GM18517 (cell line): ENCODE measurements at regions not wholly inside any gene's neighbourhood (a gene's known extent, or its start where the extent isn't known, plus 50 kb on each side); places are given as distances from the start of the nearest gene placed in this dataset.
"Not testable (repeated sequence)": the region's sequence is repeated elsewhere in the genome, so short reads cannot be mapped to it uniquely, and the experiment has no call there.

Experiments used
- ATAC-seq: cut with Tn5 transposase; IDR thresholded peaks from one replicate; pipeline ENCODE4 v1.9.1; 2021; ENCODE audit warnings: mild to moderate bottlenecking, moderate library complexity; ENCODE audit not compliant: unreplicated experiment

DNA sequence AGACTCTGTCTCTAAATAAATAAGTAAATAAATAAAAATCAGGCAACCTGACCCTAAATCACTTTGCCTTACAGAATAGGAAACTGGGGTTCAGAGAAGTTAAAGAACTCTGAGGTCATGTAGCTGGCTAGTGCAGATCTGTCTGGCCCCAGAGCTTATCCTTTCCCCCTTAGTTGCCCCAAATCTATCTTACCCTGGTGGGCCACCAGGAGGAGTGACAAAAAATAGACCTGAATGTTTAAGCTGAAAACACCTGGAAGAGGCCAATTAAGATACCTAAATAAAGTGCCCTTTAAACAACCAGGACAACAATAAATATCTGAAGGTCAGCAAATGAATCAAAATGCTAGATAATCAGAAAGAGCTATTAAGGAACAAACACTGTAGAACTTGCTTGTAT is 59.7 kb downstream of the TEX35 start:
- no peak for ATAC-seq

DNA sequence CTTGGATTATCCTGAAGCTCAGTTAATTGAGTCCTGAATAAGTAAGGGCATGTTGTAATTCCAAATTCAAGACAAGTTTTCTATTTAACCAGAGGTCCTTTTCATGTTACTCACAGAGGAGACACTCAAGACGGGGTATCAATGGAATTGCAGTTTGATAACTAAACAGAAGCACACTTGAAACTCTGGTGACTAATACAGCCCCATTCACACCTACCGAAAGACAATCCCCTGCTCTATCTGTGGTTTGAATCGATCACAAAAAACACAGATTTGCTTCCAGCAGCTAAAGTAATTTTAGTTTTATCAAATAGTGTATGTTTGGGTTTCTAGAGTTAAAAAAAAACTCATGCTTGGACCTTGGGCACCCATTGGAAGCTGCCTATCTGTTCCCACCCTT is 60.4 kb downstream of the TEX35 start:
- peak; percentile 76 for ATAC-seq

DNA sequence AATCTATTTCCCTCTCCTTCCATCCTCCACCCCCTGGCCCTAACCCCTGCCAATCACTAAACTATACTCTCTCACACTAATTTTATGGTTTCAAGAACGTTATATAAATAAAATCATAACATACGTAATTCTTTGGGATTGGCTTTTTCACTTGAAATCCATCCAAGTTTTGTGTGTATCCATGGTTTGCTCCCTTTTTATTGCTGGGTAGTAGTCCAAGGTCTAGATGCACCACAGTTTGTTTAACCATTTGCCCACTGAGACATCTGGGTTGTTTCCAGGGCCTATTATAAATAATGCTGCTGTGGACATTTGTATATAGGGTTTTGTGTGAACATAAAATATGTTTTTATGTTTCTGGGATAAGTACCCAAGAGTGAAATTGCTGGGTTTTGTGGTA is 61.4 kb downstream of the TEX35 start:
- ATAC-seq: no peak

DNA sequence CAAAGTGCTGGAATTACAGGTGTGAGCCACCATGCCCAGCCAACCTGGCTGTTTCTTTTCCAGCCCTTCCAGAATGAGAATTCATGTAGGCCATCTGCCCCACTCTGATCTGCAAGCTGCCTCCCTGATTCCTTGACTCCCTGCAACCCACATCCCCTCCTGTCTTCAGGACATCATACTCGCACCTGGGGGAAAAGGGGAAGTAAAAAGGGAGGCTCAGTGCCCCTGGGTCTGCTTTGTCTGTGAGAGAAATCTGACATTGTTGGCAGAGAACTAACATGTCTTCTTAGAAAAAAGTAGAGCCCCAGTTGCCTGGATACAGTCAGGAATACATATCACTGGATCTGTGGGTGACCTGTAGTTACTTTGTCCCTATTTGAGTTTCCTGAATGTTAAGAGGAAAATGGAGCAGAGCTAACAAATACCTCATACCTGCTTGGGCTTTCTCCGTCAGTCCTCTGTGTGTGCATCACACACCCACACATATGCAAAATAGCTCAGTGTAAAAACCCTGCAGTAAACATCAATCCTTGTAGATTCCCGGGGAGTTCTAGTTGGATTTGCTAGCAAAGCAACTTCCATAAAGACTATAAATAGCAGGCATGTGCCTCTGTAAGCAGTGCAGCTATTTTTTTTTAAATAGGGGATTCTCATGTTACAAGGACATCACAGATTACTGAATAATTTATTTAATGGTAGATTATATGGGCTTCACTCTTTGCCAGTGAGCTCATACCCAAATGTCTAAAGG is 62.9 kb downstream of the TEX35 start:
- peak; percentile 38 for ATAC-seq

DNA sequence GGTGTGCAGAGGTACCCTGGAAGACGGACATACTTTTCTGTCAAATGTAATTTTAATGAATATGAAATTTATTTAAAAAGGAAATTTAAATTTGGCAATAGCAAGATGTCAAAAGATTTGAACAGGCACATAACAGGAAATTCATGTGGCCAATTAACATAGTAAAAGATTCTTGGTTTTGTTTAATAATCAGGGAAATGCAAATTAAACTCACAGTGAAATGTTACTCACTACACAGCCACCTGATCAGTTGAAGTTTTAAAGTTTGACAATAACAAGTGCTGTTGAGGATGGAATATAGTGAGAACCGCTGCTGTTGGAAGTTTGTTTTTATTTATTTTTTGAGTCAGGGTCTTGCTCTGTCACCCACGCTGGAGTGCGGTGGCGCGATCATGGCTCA is 63.9 kb downstream of the TEX35 start:
- no peak for ATAC-seq

- no peak for ATAC-seq
Observed at GRCh38 chr1:178577882-178578281, 65.0 kb downstream of the TEX35 start.

DNA sequence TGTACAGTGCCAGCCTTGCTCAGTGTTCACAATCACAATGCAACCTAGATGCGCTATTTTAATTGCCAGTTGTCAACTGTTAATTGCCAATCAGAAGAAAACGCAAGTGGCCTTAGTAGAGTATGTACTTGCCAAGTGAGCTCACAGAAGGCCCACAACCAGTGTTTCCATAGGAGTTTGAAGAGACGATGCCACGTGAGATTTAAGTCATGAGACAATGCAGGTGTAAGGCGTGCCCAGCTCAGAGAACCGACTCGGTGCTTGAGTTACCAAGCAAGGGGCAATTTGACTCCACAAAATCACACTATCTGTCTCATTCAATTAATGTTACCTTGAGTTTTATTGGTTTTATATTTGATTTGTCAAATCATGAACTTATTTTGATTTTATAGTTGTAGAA is 65.6 kb downstream of the TEX35 start:
- no peak for ATAC-seq

- no peak for ATAC-seq
Observed at GRCh38 chr1:178579095-178579494, 66.2 kb downstream of the TEX35 start.

DNA sequence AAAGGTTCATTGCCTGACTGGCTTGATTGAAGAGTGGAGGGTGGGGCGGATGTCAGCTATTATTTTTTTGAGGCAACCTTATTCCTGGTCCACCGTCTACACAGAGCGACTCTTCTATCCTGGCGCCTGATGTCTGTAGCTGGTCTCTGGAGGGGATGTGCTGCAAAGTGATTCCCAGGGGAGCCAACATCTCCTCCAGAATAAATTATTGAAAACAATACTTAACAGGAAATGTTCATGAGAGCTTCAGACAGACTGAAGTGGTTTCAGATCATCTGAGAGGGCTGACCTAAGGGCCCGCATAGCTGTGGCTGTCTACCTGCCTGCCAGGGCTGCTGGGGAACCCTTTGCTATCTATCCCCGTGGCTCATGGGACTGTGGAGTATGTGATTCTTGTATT is 66.7 kb downstream of the TEX35 start:
- ATAC-seq: peak; percentile 49

DNA sequence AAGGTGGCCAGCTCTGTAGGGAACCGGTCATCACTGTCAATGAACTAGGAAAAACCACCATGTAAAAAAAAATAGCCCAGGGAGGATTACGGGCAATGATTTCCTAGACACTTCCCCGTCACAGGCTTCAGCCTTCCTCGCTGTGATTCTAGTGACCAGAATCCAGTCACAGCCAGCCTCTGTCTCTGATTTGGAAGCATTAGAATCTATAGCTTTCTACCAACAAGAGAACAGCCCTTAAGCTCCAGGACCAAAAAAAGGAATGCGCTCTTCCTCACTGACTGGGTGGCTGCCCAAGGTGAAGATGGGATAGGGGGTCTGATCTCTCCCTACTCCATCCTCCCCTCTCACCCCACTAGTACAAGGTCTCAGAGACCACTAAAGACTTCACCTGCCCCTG is 67.2 kb downstream of the TEX35 start:
- no peak for ATAC-seq

- ATAC-seq: no peak
Observed at GRCh38 chr1:178580876-178581275, 68.0 kb downstream of the TEX35 start.

- peak; percentile 80 for ATAC-seq
Observed at GRCh38 chr1:178581351-178582303, 68.7 kb downstream of the TEX35 start.

GRCh38 chr1:178587096-178587495 is 74.2 kb downstream of the TEX35 start:
- no peak for ATAC-seq

- no peak for ATAC-seq
Observed at GRCh38 chr1:178587975-178588374, 75.1 kb downstream of the TEX35 start.

DNA sequence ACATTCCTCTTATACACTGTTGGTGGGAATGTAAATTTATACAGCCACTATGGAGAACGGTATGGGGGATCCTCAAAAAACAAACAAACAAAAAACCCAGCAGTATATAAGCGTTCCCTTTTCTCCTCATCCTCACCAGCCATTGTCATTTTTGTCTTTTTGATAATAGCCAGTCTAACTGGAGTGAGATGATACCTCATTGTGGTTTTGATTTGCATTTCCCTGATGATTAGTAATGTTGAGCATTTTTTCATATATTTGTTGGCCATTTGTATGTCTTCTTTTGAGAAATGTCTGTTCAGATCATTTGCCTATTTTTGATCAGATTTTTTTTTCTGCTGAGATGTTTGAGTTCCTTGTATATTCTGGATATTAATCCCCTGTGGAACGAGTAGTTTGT is 76.1 kb downstream of the TEX35 start:
- not testable (repeated sequence) for ATAC-seq

- not testable (repeated sequence) for ATAC-seq
Observed at GRCh38 chr1:178591811-178592210, 78.9 kb downstream of the TEX35 start.

DNA sequence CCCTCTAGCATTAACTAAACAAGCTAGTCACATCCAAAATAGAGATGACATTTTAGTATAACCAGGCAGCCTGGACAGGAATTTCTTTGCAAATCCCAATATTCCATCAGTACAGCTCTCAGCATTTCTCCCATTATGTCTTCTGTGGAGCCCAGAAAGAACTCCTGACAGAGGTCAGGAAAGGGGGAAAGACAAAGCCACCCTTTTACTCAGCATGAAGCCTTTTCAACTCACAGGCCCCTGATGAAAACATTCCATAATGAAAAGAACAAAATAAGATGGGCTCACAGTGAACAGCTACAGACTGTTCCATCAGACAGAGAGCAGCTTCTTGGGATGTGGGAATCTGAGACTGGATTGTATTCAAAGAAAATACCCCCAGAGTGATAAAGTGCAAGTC is 80.6 kb downstream of the TEX35 start:
- no peak for ATAC-seq

GRCh38 chr1:178594133-178594532 is 81.2 kb downstream of the TEX35 start:
- no peak for ATAC-seq

GRCh38 chr1:178595491-178595890 is 82.6 kb downstream of the TEX35 start:
- no peak for ATAC-seq

DNA sequence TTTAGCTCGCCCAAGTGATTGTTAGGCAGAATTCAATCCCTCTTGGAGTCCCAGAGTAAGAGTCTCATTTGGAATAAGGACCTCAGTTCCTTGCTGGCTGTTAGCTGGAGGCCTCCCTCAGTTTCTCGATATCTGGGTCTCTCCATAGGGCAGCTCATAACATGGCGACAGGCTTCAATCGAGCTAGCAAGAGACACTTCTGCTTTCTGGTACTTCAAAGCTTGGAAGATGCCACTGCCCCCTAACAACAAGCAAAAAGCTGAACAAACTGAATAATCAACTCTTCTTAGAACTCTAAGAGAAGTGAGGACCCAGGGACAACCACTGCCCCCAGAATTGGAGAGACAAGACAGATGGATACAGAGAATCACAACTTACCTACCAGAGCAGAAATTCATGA is 86.2 kb downstream of the TEX35 start:
- no peak for ATAC-seq

DNA sequence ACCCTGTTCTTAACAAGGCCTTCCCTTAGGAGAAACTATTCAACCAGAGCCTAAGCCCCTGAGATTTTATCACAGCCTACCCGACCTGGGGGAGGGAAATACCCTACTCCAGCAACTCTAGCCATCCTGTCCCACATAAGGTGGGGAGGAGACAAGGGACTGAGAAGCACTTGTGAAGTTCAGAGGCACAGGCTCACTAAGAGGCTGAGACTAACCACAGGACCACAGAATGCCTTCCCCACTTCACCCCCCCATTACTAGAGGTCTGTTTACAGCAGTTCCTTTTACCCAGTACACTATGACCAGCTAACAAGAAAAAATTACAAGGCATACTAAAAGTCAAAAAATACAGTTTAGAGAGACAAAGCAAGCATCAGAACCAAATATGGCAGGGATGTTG is 86.8 kb downstream of the TEX35 start:
- peak; percentile 62 for ATAC-seq

GRCh38 chr1:178603926-178604325 is 91.0 kb downstream of the TEX35 start:
- ATAC-seq: no peak
